Ovary (tissue), 7 donors: ENCODE measurements at regions not wholly inside any gene's neighbourhood (a gene's known extent, or its start where the extent isn't known, plus 50 kb on each side); places are given as distances from the start of the nearest gene placed in this dataset.
A peak's percentile ranks its signal among the peaks of the same experiment; 100 is the strongest.

ENCODE experiments used
- DNase-seq, 5 donors: peaks; one replicate each; pipeline ENCODE4 v3.0.0-alpha.2; 2019 to 2020
- H3K27ac ChIP-seq, 2 donors: fragments of 200-600 bp; one replicate each; pipeline versions ENCODE4 v1.5.1 to v1.8.0; 2019 to 2022
- H3K27me3 ChIP-seq: fragments of 200-600 bp; one replicate; pipeline ENCODE4 v1.8.0; 2022
- H3K36me3 ChIP-seq: fragments of 200-600 bp; sonication (generic); one replicate; pipeline ENCODE4 v1.5.1; 2019
- H3K4me1 ChIP-seq: one replicate; pipeline ENCODE4 v1.8.1; 2013; ENCODE audit warnings: mild to moderate bottlenecking, moderate library complexity; ENCODE audit not compliant: insufficient read depth
- H3K4me3 ChIP-seq: fragments of 200-600 bp; sonication (generic); one replicate; pipeline ENCODE4 v1.5.1; 2017
- H3K9me3 ChIP-seq, 2 donors: fragments of 200-600 bp in 1 of 2; sonication (generic) in 1 of 2; one replicate each; pipeline versions ENCODE4 v1.5.1 to v1.8.1; 2013 to 2019; ENCODE audit warnings: mild to moderate bottlenecking in 1 of 2, moderate library complexity in 1 of 2
- CTCF ChIP-seq, 3 donors: fragments of 450-650 bp in 2 of 3; fragments of 200-600 bp in 1 of 3; IDR thresholded peaks; one replicate each; pipeline versions ENCODE4 v1.5.1 to v1.8.0; 2016 to 2022; ENCODE audit warnings: antibody characterized with exemption in 3 of 3, mild to moderate bottlenecking in 1 of 3
- EP300 ChIP-seq: sonication (generic); formaldehyde crosslinking; IDR thresholded peaks from one replicate; pipeline ENCODE4 v1.6.1; 2017; ENCODE audit warnings: antibody characterized with exemption
- POLR2A ChIP-seq: fragments of 450-650 bp; IDR thresholded peaks from one replicate; pipeline ENCODE4 v1.6.1; 2017; ENCODE audit warnings: antibody characterized with exemption, mild to moderate bottlenecking, moderate library complexity
- WGBS, 3 donors: extraction: QIAGEN DNeasy Blood & Tissue Kit in 1 of 3; methylation state at CpG; one replicate each; pipeline versions ENCODE4 v1.1.5 to v1.1.7; 2013 to 2017; 5-methylcytosine and 5-hydroxymethylcytosine counted together
- intact Hi-C, 4 donors: fragments of 100-400 bp; cut with DNase I; formaldehyde crosslinking; loops; one replicate each; pipeline versions ENCODE4 v1.11.0 to v1.15.1; 2022 to 2023
- donor health status: DM: no; HTN: no; CAD: no; lungs with moderate emphysema.
- donor health status: DM: no; HTN: no; CAD: no.
- donor health status: Bipolar disorder and iron deficiency.
- donor health status: DM: no; HTN: no; CAD: no.
- donor health status: DM: yes; HTN: yes; CAD: no.

DNA sequence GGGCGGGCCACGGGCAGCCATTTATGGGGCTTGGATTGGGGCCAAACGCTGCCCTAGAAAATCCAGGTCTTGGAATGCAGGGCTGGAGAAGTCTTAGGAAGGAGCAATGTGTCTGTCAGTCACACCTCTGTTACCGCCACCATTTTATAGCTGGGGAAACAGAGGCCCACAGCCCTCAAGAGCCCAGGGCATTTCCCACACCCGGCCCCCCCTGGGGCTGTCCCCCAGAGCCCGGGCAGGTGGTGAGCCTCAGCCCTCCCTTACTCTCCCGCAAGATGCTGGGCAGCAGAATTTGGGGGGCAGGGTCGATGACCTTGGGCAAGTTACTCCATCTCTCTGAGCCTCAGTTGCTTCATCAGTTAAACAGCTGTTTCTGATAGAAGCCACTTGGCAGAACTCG is 508.2 kb downstream of the SHQ1 start:
- 68% methylated on average over 9 of the region's 9 CpGs for WGBS, 3 donors
- intact Hi-C loops, result no loop called here

GRCh38 chr3:72339670-72340030 is 508.6 kb downstream of the SHQ1 start:
- intact Hi-C loops, result loop anchor here in 1 of 4 donors (10.0 kb wide), 1 partner anchor 185 kb away; no protein-coding TSS in a partner anchor
- H3K36me3 ChIP-seq, result no peaks in the 10 kb centered on the region
- no peaks in the 10 kb centered on the region for H3K27me3 ChIP-seq
- TF ChIP-seq POLR2A (no peak), CTCF (IDR thresholded peaks at IDR 0.05) (no peak), EP300 (no peak)
- DNase-seq, result no peak
- no peak overlapping the region for H3K4me3 ChIP-seq
- peaks cover 15% of the 10 kb centered on the region for H3K4me1 ChIP-seq
- no peak overlapping the region for H3K27ac ChIP-seq
- no peaks in the 10 kb centered on the region for H3K9me3 ChIP-seq
- WGBS, 3 donors, result 65 to 71% (median 69%) methylated on average over 4 of the region's 4 CpGs

More for the DNA sequence above, 508.2 kb downstream of the SHQ1 start:
- Histone ChIP-seq H3K9me3 (no peaks in the 10 kb centered on the region), H3K4me1 (peaks cover 15% of the 10 kb centered on the region), H3K36me3 (no peaks in the 10 kb centered on the region), H3K27ac (no peak overlapping the region), H3K4me3 (no peak overlapping the region), H3K27me3 (no peaks in the 10 kb centered on the region)
- no peak for TF ChIP-seq CTCF (IDR thresholded peaks at IDR 0.05)
- no peak for TF ChIP-seq POLR2A
- TF ChIP-seq EP300, result no peak
- no peak for DNase-seq

GRCh38 chr3:72338942-72339669 is 509.1 kb downstream of the SHQ1 start:
- intact Hi-C loops, result loop anchor here in 1 of 4 donors (10.0 kb wide), 1 partner anchor 184 kb away; no protein-coding TSS in a partner anchor
- H3K9me3 ChIP-seq, result no peaks in the 10 kb centered on the region
- DNase-seq, result no peak
- no peaks in the 10 kb centered on the region for H3K36me3 ChIP-seq
- H3K27me3 ChIP-seq, result no peaks in the 10 kb centered on the region
- WGBS, 3 donors, result 74 to 80% (median 77%) methylated on average over 11 of the region's 11 CpGs
- H3K27ac ChIP-seq, result peak overlapping the region in 1 of 2 donors; percentile 1
- H3K4me1 ChIP-seq, result peaks cover 15% of the 10 kb centered on the region
- no peak for TF ChIP-seq EP300
- no peak for TF ChIP-seq CTCF (IDR thresholded peaks at IDR 0.05)
- no peak overlapping the region for H3K4me3 ChIP-seq

GRCh38 chr3:72338082-72338941 is 509.9 kb downstream of the SHQ1 start:
- H3K4me1 ChIP-seq, result peaks cover 15% of the 10 kb centered on the region
- no peaks in the 10 kb centered on the region for H3K9me3 ChIP-seq
- WGBS, 3 donors, result 96 to 98% (median 97%) methylated on average over 8 of the region's 8 CpGs
- no peak overlapping the region for H3K4me3 ChIP-seq
- intact Hi-C loops, result loop anchor here in 1 of 4 donors (10.0 kb wide), 1 partner anchor 184 kb away; no protein-coding TSS in a partner anchor
- TF ChIP-seq POLR2A (no peak), EP300 (no peak), CTCF (IDR thresholded peaks at IDR 0.05) (no peak)
- H3K36me3 ChIP-seq, result no peaks in the 10 kb centered on the region
- peak overlapping the region in 1 of 2 donors; percentile 1 for H3K27ac ChIP-seq
- no peak for DNase-seq
- no peaks in the 10 kb centered on the region for H3K27me3 ChIP-seq
